ENCODE measurements at regions not wholly inside any gene's neighbourhood (a gene's known extent, or its start where the extent isn't known, plus 50 kb on each side); places are given as distances from the start of the nearest gene placed in this dataset.

GRCh38 chr4:181517491-181517890 lies 725.7 kb upstream of the TENM3 start (continued):
- TF ChIP-seq ZNF432 (CRISPR knock-in tag; IDR thresholded peaks at IDR 0.05; ENCODE audit: borderline replicate concordance) (no peak), ELF4 (CRISPR knock-in tag; IDR thresholded peaks at IDR 0.05; ENCODE audit: borderline replicate concordance) (no peak), ZNF598 (CRISPR knock-in tag; IDR thresholded peaks at IDR 0.05; ENCODE audit: borderline replicate concordance) (no peak), ZNF549 (CRISPR knock-in tag; IDR thresholded peaks at IDR 0.05) (no peak), ATF1 (CRISPR knock-in tag; IDR thresholded peaks at IDR 0.05) (no peak), ZNF331 (CRISPR knock-in tag; IDR thresholded peaks at IDR 0.05) (no peak), ZNF547 (CRISPR knock-in tag; IDR thresholded peaks at IDR 0.05) (no peak)

- DNase-seq (ENCODE audit: low spot score) (no peak), FAIRE-seq (no peak), ATAC-seq (no peak)
- BruUV-seq (replicated peaks) = no TSS peak
- no peak overlapping the region for H3K9ac ChIP-seq (ENCODE audit: insufficient read depth, low read depth, low read length)
- no peak overlapping the region for H3K4me2 ChIP-seq (ENCODE audit: low read depth, low read length)
- ChIA-PET POLR2A (no interaction called here), CTCF (ENCODE audit: low intra/inter-chr PET ratio, low total read pairs) (no interaction called here)
- H4K20me1 ChIP-seq (ENCODE audit: insufficient read depth, low read length) = no peaks in the 10 kb centered on the region
- no peak overlapping the region for H3K4me3 ChIP-seq (replicated peaks in 1 of 3; ENCODE audit: insufficient read depth in 1 of 3, low read depth in 2 of 3, low read length in 3 of 3)
- peaks cover 1 to 7% of the 10 kb centered on the region in 2 experiments; a peak in 1 of 5 replicates for H3K27me3 ChIP-seq (ENCODE audit: control insufficient read depth in 1 of 2, insufficient read depth in 2 of 2, low read length in 2 of 2)
- H3K27ac ChIP-seq (ENCODE audit: extremely low read length, insufficient read depth, low read length) = no peak overlapping the region
- H3K79me2 ChIP-seq (ENCODE audit: insufficient read depth, low read length) = no peaks in the 10 kb centered on the region
- intact Hi-C loops (cut with micrococcal nuclease; ENCODE audit: unreplicated experiment) (no loop called here), in situ Hi-C loops (cut with HindIII; ENCODE audit: extremely low pct_ligation_motif_present, low pct_unique_long_range_greater_than_20kb) (loop anchor here (10.0 kb wide), 1 partner anchor 216 kb away; no protein-coding TSS in a partner anchor)
- whole genome bisulfite sequencing (ENCODE audit: low lambda C conversion rate) = 51% methylated on average over 4 of the region's 4 CpGs
- no peaks in the 10 kb centered on the region for H3K9me3 ChIP-seq (ENCODE audit: low read length)
- H3K36me3 ChIP-seq (replicated peaks in 1 of 2; ENCODE audit: control insufficient read depth in 1 of 2, insufficient read depth in 2 of 2, low read length in 2 of 2) = no peaks in the 10 kb centered on the region
- no peaks in the 10 kb centered on the region for H3K4me1 ChIP-seq (ENCODE audit: insufficient read depth, low read length)
- no peak overlapping the region for H2AFZ ChIP-seq (ENCODE audit: low read length)
- TF ChIP-seq ZNF670 (CRISPR knock-in tag; IDR thresholded peaks at IDR 0.05; ENCODE audit: borderline replicate concordance) = no peak
- TF ChIP-seq ZNF530 (CRISPR knock-in tag; IDR thresholded peaks at IDR 0.05; ENCODE audit: low read depth) = no peak
- TF ChIP-seq ZFP36L1 (CRISPR knock-in tag; IDR thresholded peaks at IDR 0.05) = no peak
- TF ChIP-seq ZMYM3 (CRISPR knock-in tag; IDR thresholded peaks at IDR 0.05) = no peak
- TF ChIP-seq HMGXB3 (CRISPR knock-in tag; IDR thresholded peaks at IDR 0.05; ENCODE audit: borderline replicate concordance) = no peak
- TF ChIP-seq, protein P1, sequence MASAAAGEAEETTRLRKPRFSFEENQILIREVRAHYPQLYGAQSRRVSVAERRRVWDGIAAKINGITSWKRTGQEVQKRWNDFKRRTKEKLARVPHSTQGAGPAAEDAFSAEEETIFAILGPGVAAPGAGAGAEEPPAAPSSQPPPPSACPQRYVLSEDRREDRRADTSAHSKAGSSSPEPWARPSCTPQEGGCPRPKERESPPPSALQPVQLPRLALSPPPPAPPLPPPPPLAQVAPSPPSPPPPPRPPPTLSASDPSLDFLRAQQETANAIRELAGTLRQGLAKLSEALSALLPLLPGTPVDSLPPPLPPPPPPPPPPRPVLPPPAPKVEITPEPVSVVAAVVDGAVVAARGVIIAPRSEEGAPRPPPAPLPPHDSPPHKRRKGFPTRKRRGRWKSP (CRISPR knock-in tag; IDR thresholded peaks at IDR 0.05) = no peak
- no peak for TF ChIP-seq HOMEZ (CRISPR knock-in tag; IDR thresholded peaks at IDR 0.05; ENCODE audit: low read depth)
- TF ChIP-seq, protein P2, sequence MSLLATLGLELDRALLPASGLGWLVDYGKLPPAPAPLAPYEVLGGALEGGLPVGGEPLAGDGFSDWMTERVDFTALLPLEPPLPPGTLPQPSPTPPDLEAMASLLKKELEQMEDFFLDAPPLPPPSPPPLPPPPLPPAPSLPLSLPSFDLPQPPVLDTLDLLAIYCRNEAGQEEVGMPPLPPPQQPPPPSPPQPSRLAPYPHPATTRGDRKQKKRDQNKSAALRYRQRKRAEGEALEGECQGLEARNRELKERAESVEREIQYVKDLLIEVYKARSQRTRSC (CRISPR knock-in tag; IDR thresholded peaks at IDR 0.05; ENCODE audit: low read depth) = no peak
- no peak for TF ChIP-seq ZNF749 (CRISPR knock-in tag; IDR thresholded peaks at IDR 0.05; ENCODE audit: borderline replicate concordance)
- TF ChIP-seq CC2D1A (CRISPR knock-in tag; IDR thresholded peaks at IDR 0.05) = no peak
Measured at GRCh38 chr4:181520790-181521189, 722.4 kb upstream of the TENM3 start.

All from HepG2 (cell line).